ENCODE measurements at regions not wholly inside any gene's neighbourhood (a gene's known extent, or its start where the extent isn't known, plus 50 kb on each side); places are given as distances from the start of the nearest gene placed in this dataset.

GRCh38 chr3:33954956-33955355 lies 156.5 kb downstream of the PDCD6IP start:
- no peak overlapping the region for H3K27ac ChIP-seq
- DNase-seq, result no peak
- no peak for TF ChIP-seq CTCF (IDR thresholded peaks at IDR 0.05)
- no peaks in the 10 kb centered on the region for H3K27me3 ChIP-seq (ENCODE audit: insufficient read depth in 3 of 3, low read length in 2 of 3)
- no peak for ATAC-seq
- 88 to 92% (median 89%) methylated on average over 3 of the region's 3 CpGs for WGBS, 3 donors
- H3K9me3 ChIP-seq, result no peaks in the 10 kb centered on the region
- H3K4me1 ChIP-seq, result no peaks in the 10 kb centered on the region
- no peaks in the 10 kb centered on the region for H3K36me3 ChIP-seq (ENCODE audit: insufficient read depth in 1 of 2, low read depth in 1 of 2)
- H3K4me3 ChIP-seq, result no peak overlapping the region
- intact Hi-C loops (cut with DNase I), result no loop called here

- WGBS, 3 donors, result 23 to 36% (median 30%) methylated on average over 2 of the region's 2 CpGs
- DNase-seq, result no peak
- Histone ChIP-seq H3K27ac (no peak overlapping the region), H3K4me1 (no peaks in the 10 kb centered on the region), H3K36me3 (ENCODE audit: insufficient read depth in 1 of 2, low read depth in 1 of 2) (no peaks in the 10 kb centered on the region), H3K27me3 (ENCODE audit: insufficient read depth in 3 of 3, low read length in 2 of 3) (no peaks in the 10 kb centered on the region), H3K9me3 (no peaks in the 10 kb centered on the region), H3K4me3 (no peak overlapping the region)
- ATAC-seq, result no peak
- intact Hi-C loops (cut with DNase I), result no loop called here
- TF ChIP-seq CTCF (IDR thresholded peaks at IDR 0.05), result no peak
Observed at GRCh38 chr3:33956206-33956605, 157.8 kb downstream of the PDCD6IP start.

- H3K9me3 ChIP-seq, result no peaks in the 10 kb centered on the region
- no peaks in the 10 kb centered on the region for H3K27me3 ChIP-seq (ENCODE audit: insufficient read depth in 3 of 3, low read length in 2 of 3)
- ATAC-seq (no peak), DNase-seq (no peak)
- no peak for TF ChIP-seq CTCF (IDR thresholded peaks at IDR 0.05)
- WGBS, 3 donors, result 42 to 57% (median 43%) methylated on average over 4 of the region's 4 CpGs
- no peak overlapping the region for H3K4me3 ChIP-seq
- no peaks in the 10 kb centered on the region for H3K36me3 ChIP-seq (ENCODE audit: insufficient read depth in 1 of 2, low read depth in 1 of 2)
- no peak overlapping the region for H3K27ac ChIP-seq
- intact Hi-C loops (cut with DNase I), result no loop called here
- H3K4me1 ChIP-seq, result no peaks in the 10 kb centered on the region
Observed at GRCh38 chr3:33956776-33957175, 158.3 kb downstream of the PDCD6IP start.

- Histone ChIP-seq H3K4me1 (no peaks in the 10 kb centered on the region), H3K9me3 (no peaks in the 10 kb centered on the region), H3K4me3 (no peak overlapping the region), H3K36me3 (ENCODE audit: insufficient read depth in 1 of 2, low read depth in 1 of 2) (no peaks in the 10 kb centered on the region), H3K27me3 (ENCODE audit: insufficient read depth in 3 of 3, low read length in 2 of 3) (no peaks in the 10 kb centered on the region), H3K27ac (no peak overlapping the region)
- no peak for TF ChIP-seq CTCF (IDR thresholded peaks at IDR 0.05)
- intact Hi-C loops (cut with DNase I), result no loop called here
- DNase-seq, result no peak
- 69 to 77% (median 74%) methylated on average over 5 of the region's 5 CpGs for WGBS, 3 donors
- ATAC-seq, result no peak
Observed at GRCh38 chr3:33957176-33957575, 158.7 kb downstream of the PDCD6IP start.

GRCh38 chr3:33958661-33959060 lies 160.2 kb downstream of the PDCD6IP start:
- ATAC-seq (no peak), DNase-seq (no peak)
- H3K4me1 ChIP-seq, result no peaks in the 10 kb centered on the region
- intact Hi-C loops (cut with DNase I), result no loop called here
- H3K9me3 ChIP-seq, result no peaks in the 10 kb centered on the region
- TF ChIP-seq CTCF (IDR thresholded peaks at IDR 0.05), result no peak
- no peak overlapping the region for H3K27ac ChIP-seq
- H3K36me3 ChIP-seq (ENCODE audit: insufficient read depth in 1 of 2, low read depth in 1 of 2), result no peaks in the 10 kb centered on the region
- no peak overlapping the region for H3K4me3 ChIP-seq
- WGBS, 3 donors, result 82 to 94% (median 91%) methylated on average over 1 of the region's 1 CpG
- H3K27me3 ChIP-seq (ENCODE audit: insufficient read depth in 3 of 3, low read length in 2 of 3), result no peaks in the 10 kb centered on the region
